Skeletal muscle satellite cell (primary cell): ENCODE measurements at regions not wholly inside any gene's neighbourhood (a gene's known extent, or its start where the extent isn't known, plus 50 kb on each side); places are given as distances from the start of the nearest gene placed in this dataset.

ENCODE experiments used
- H3K27me3 ChIP-seq: 2 replicates; pipeline ENCODE4 v1.7.0; 2013; ENCODE audit warnings: low read length; ENCODE audit not compliant: control insufficient read depth, insufficient read depth
- H3K36me3 ChIP-seq: 2 replicates; pipeline ENCODE4 v1.7.0; 2013; ENCODE audit warnings: mild to moderate bottlenecking, control low read depth, low read length; ENCODE audit not compliant: insufficient read depth
- H3K4me1 ChIP-seq: 2 replicates; pipeline ENCODE4 v1.7.0; 2013; ENCODE audit warnings: low read length; ENCODE audit not compliant: control insufficient read depth, insufficient read depth
- H3K4me2 ChIP-seq: 2 replicates; pipeline ENCODE4 v1.7.0; 2013; ENCODE audit warnings: mild to moderate bottlenecking, low read length
- H3K4me3 ChIP-seq: 2 replicates; pipeline ENCODE4 v1.7.0; 2013; ENCODE audit warnings: low read length
- H3K9ac ChIP-seq: 2 replicates; pipeline ENCODE4 v1.7.0; 2013; ENCODE audit warnings: mild to moderate bottlenecking, low read depth, low read length, moderate library complexity
- H3K9me3 ChIP-seq: replicated peaks from 2 replicates; pipeline ENCODE4 v1.7.0; 2013; ENCODE audit warnings: mild to moderate bottlenecking, control low read depth, low read length

GRCh38 chr5:50929174-50929573, 262.7 kb downstream of the PARP8 start:
- Histone ChIP-seq H3K27me3 (no peaks in the 10 kb centered on the region), H3K4me1 (no peaks in the 10 kb centered on the region), H3K36me3 (no peaks in the 10 kb centered on the region), H3K4me2 (no peak overlapping the region), H3K9ac (no peak overlapping the region), H3K9me3 (no peaks in the 10 kb centered on the region), H3K4me3 (no peak overlapping the region)

- Histone ChIP-seq H3K27me3 (no peaks in the 10 kb centered on the region), H3K4me3 (no peak overlapping the region), H3K4me1 (no peaks in the 10 kb centered on the region), H3K36me3 (no peaks in the 10 kb centered on the region), H3K9ac (no peak overlapping the region), H3K4me2 (no peak overlapping the region), H3K9me3 (peaks cover 2% of the 10 kb centered on the region)
These were observed 267.9 kb downstream of the PARP8 start for GRCh38 chr5:50934343-50934742.

- Histone ChIP-seq H3K36me3 (no peaks in the 10 kb centered on the region), H3K27me3 (no peaks in the 10 kb centered on the region), H3K4me3 (no peak overlapping the region), H3K9me3 (no peaks in the 10 kb centered on the region), H3K9ac (no peak overlapping the region), H3K4me2 (no peak overlapping the region), H3K4me1 (no peaks in the 10 kb centered on the region)
These were observed 278.7 kb downstream of the PARP8 start for GRCh38 chr5:50945139-50945538.

GRCh38 chr5:50947906-50948683, 281.7 kb downstream of the PARP8 start:
- H3K4me1 ChIP-seq = no peaks in the 10 kb centered on the region
- H3K27me3 ChIP-seq = no peaks in the 10 kb centered on the region
- no peak overlapping the region for H3K4me2 ChIP-seq
- H3K9ac ChIP-seq = no peak overlapping the region
- no peaks in the 10 kb centered on the region for H3K36me3 ChIP-seq
- H3K9me3 ChIP-seq = no peaks in the 10 kb centered on the region
- H3K4me3 ChIP-seq = no peak overlapping the region

GRCh38 chr5:50953290-50953689, 286.9 kb downstream of the PARP8 start:
- Histone ChIP-seq H3K9me3 (no peaks in the 10 kb centered on the region), H3K9ac (no peak overlapping the region), H3K36me3 (no peaks in the 10 kb centered on the region), H3K27me3 (no peaks in the 10 kb centered on the region), H3K4me1 (no peaks in the 10 kb centered on the region), H3K4me2 (no peak overlapping the region), H3K4me3 (no peak overlapping the region)

- H3K4me3 ChIP-seq = no peak overlapping the region
- no peak overlapping the region for H3K9ac ChIP-seq
- peaks cover 9% of the 10 kb centered on the region for H3K27me3 ChIP-seq
- H3K4me1 ChIP-seq = peaks cover 6% of the 10 kb centered on the region
- no peak overlapping the region for H3K4me2 ChIP-seq
- no peaks in the 10 kb centered on the region for H3K9me3 ChIP-seq
- no peaks in the 10 kb centered on the region for H3K36me3 ChIP-seq
These were observed 292.5 kb downstream of the PARP8 start for GRCh38 chr5:50958852-50959457.

- peaks cover 50% of the 10 kb centered on the region for H3K27me3 ChIP-seq
- peak overlapping the region; percentile 47 for H3K9ac ChIP-seq
- peaks cover 11% of the 10 kb centered on the region for H3K4me1 ChIP-seq
- H3K4me3 ChIP-seq = peak overlapping the region; percentile 72
- peak overlapping the region; percentile 96 for H3K4me2 ChIP-seq
- H3K9me3 ChIP-seq = no peaks in the 10 kb centered on the region
- no peaks in the 10 kb centered on the region for H3K36me3 ChIP-seq
These were observed 296.8 kb downstream of the PARP8 start for GRCh38 chr5:50962934-50963872.

GRCh38 chr5:50963971-50964745, 297.7 kb downstream of the PARP8 start:
- H3K9me3 ChIP-seq = no peaks in the 10 kb centered on the region
- H3K4me3 ChIP-seq = no peak overlapping the region
- no peaks in the 10 kb centered on the region for H3K36me3 ChIP-seq
- peak overlapping the region; percentile 15 for H3K4me2 ChIP-seq
- H3K4me1 ChIP-seq = peaks cover 20% of the 10 kb centered on the region
- peaks cover 60% of the 10 kb centered on the region for H3K27me3 ChIP-seq
- no peak overlapping the region for H3K9ac ChIP-seq

GRCh38 chr5:50964746-50965653, 298.6 kb downstream of the PARP8 start:
- no peak overlapping the region for H3K4me2 ChIP-seq
- peaks cover 24% of the 10 kb centered on the region for H3K4me1 ChIP-seq
- H3K36me3 ChIP-seq = no peaks in the 10 kb centered on the region
- no peaks in the 10 kb centered on the region for H3K9me3 ChIP-seq
- H3K4me3 ChIP-seq = no peak overlapping the region
- peaks cover 68% of the 10 kb centered on the region for H3K27me3 ChIP-seq
- no peak overlapping the region for H3K9ac ChIP-seq

- Histone ChIP-seq H3K36me3 (no peaks in the 10 kb centered on the region), H3K4me3 (no peak overlapping the region), H3K9me3 (no peaks in the 10 kb centered on the region), H3K4me1 (peaks cover 24% of the 10 kb centered on the region), H3K27me3 (peaks cover 76% of the 10 kb centered on the region), H3K9ac (no peak overlapping the region), H3K4me2 (no peak overlapping the region)
These were observed 299.4 kb downstream of the PARP8 start for GRCh38 chr5:50965654-50966375.
